ENCODE measurements at regions not wholly inside any gene's neighbourhood (a gene's known extent, or its start where the extent isn't known, plus 50 kb on each side); places are given as distances from the start of the nearest gene placed in this dataset.

DNA sequence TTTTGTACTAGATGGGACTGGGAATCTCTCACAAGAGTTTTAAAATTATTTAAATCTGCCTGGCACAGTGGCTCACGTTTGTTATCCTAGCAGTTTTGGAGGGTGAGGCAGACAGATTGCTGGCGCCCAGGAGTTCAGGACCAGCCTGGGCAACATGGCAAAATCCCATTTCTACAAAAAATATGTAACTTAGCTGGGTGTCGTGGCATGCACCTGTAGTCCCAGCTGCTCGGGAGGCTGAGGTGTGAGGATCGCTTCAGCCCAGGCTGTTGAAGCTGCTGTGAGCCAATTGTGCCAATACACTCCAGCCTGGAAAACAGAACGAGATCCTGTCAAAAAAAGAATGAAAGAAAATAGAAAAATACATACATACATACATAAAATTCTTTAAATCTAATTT is 685.7 kb upstream of the PIK3C3 start:
- H3K27me3 ChIP-seq: no peaks in the 10 kb centered on the region
- no peaks in the 10 kb centered on the region for H3K9me3 ChIP-seq
- DNase-seq: no peak
- TF ChIP-seq, protein P1, sequence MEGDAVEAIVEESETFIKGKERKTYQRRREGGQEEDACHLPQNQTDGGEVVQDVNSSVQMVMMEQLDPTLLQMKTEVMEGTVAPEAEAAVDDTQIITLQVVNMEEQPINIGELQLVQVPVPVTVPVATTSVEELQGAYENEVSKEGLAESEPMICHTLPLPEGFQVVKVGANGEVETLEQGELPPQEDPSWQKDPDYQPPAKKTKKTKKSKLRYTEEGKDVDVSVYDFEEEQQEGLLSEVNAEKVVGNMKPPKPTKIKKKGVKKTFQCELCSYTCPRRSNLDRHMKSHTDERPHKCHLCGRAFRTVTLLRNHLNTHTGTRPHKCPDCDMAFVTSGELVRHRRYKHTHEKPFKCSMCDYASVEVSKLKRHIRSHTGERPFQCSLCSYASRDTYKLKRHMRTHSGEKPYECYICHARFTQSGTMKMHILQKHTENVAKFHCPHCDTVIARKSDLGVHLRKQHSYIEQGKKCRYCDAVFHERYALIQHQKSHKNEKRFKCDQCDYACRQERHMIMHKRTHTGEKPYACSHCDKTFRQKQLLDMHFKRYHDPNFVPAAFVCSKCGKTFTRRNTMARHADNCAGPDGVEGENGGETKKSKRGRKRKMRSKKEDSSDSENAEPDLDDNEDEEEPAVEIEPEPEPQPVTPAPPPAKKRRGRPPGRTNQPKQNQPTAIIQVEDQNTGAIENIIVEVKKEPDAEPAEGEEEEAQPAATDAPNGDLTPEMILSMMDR (IDR thresholded peaks at IDR 0.05): no peak
- no peak for TF ChIP-seq POLR2A (IDR thresholded peaks at IDR 0.05)
- no peak overlapping the region for H3K27ac ChIP-seq
- H3K4me3 ChIP-seq: no peak overlapping the region
- intact Hi-C loops (cut with DNase I; ENCODE audit: low total_unique reads): no loop called here
- no peaks in the 10 kb centered on the region for H3K4me1 ChIP-seq
- WGBS, 2 donors: 76 to 87% methylated on average over 6 of the region's 6 CpGs
- no peaks in the 10 kb centered on the region for H3K36me3 ChIP-seq (ENCODE audit: low read depth, missing control alignments)

- Histone ChIP-seq H3K4me1 (no peaks in the 10 kb centered on the region), H3K4me3 (no peak overlapping the region), H3K27me3 (no peaks in the 10 kb centered on the region), H3K27ac (no peak overlapping the region), H3K9me3 (no peaks in the 10 kb centered on the region), H3K36me3 (ENCODE audit: low read depth, missing control alignments) (no peaks in the 10 kb centered on the region)
- no peak for DNase-seq
- WGBS, 2 donors: 97% methylated on average over 2 of the region's 2 CpGs
- TF ChIP-seq, protein P1 (IDR thresholded peaks at IDR 0.05): no peak
- TF ChIP-seq POLR2A (IDR thresholded peaks at IDR 0.05): no peak
- intact Hi-C loops (cut with DNase I; ENCODE audit: low total_unique reads): no loop called here
Measured at GRCh38 chr18:41268271-41268670, 686.8 kb upstream of the PIK3C3 start.

- 41 to 44% methylated on average over 3 of the region's 3 CpGs for WGBS, 2 donors
- H3K4me3 ChIP-seq: no peak overlapping the region
- H3K9me3 ChIP-seq: no peaks in the 10 kb centered on the region
- H3K27me3 ChIP-seq: no peaks in the 10 kb centered on the region
- no peaks in the 10 kb centered on the region for H3K4me1 ChIP-seq
- TF ChIP-seq POLR2A (IDR thresholded peaks at IDR 0.05): no peak
- TF ChIP-seq, protein P1 (IDR thresholded peaks at IDR 0.05): no peak
- no peak for DNase-seq
- no peak overlapping the region for H3K27ac ChIP-seq
- H3K36me3 ChIP-seq (ENCODE audit: low read depth, missing control alignments): no peaks in the 10 kb centered on the region
- intact Hi-C loops (cut with DNase I; ENCODE audit: low total_unique reads): no loop called here
Measured at GRCh38 chr18:41266616-41267015, 688.4 kb upstream of the PIK3C3 start.

GRCh38 chr18:41266204-41266603 is 688.8 kb upstream of the PIK3C3 start:
- 41 to 53% methylated on average over 5 of the region's 5 CpGs for WGBS, 2 donors
- Histone ChIP-seq H3K4me3 (no peak overlapping the region), H3K4me1 (no peaks in the 10 kb centered on the region), H3K27me3 (no peaks in the 10 kb centered on the region), H3K36me3 (ENCODE audit: low read depth, missing control alignments) (no peaks in the 10 kb centered on the region), H3K27ac (no peak overlapping the region), H3K9me3 (no peaks in the 10 kb centered on the region)
- no peak for DNase-seq
- intact Hi-C loops (cut with DNase I; ENCODE audit: low total_unique reads): no loop called here
- no peak for TF ChIP-seq POLR2A (IDR thresholded peaks at IDR 0.05)
- TF ChIP-seq, protein P1 (IDR thresholded peaks at IDR 0.05): no peak

DNA sequence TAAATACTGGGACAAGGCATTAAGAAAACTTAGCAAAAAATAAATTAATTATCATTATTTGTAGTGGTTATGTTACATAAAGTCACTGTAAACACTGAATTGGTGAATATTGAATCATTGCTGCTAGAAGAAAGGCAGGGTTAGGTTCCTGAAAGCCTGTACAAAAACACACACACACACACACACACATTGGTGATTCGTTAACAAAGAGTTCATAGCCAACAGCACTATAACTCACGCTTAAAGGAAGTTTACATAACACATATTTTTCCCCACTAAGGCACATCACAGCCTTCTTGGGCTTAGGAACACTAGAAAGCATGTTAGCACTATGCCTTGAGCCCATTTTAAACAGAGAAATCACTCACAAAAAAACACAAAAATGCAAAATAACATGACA is 690.0 kb upstream of the PIK3C3 start:
- Histone ChIP-seq H3K9me3 (no peaks in the 10 kb centered on the region), H3K27me3 (no peaks in the 10 kb centered on the region), H3K36me3 (ENCODE audit: low read depth, missing control alignments) (no peaks in the 10 kb centered on the region), H3K27ac (no peak overlapping the region), H3K4me1 (no peaks in the 10 kb centered on the region), H3K4me3 (no peak overlapping the region)
- intact Hi-C loops (cut with DNase I; ENCODE audit: low total_unique reads): no loop called here
- TF ChIP-seq, protein P1 (IDR thresholded peaks at IDR 0.05): no peak
- no peak for TF ChIP-seq POLR2A (IDR thresholded peaks at IDR 0.05)
- WGBS, 2 donors: 71 to 79% methylated on average over 2 of the region's 2 CpGs
- DNase-seq: no peak

Measured in testis (tissue), 2 donors.